Activated T-cell treated with anti-CD3 and anti-CD28 coated beads for 24 hours (primary cell): ENCODE measurements at regions not wholly inside any gene's neighbourhood (a gene's known extent, or its start where the extent isn't known, plus 50 kb on each side); places are given as distances from the start of the nearest gene placed in this dataset.
"Not testable (repeated sequence)": the region's sequence is repeated elsewhere in the genome, so short reads cannot be mapped to it uniquely, and the experiment has no call there.

Experiments used
- DNase-seq: peaks from one replicate; pipeline ENCODE4 v3.0.0-alpha.2; 2020; ENCODE audit warnings: low read depth

GRCh38 chr1:143839182-143839581 is 132.6 kb downstream of the FAM72C start:
- not testable (repeated sequence) for DNase-seq

GRCh38 chr1:143838598-143838929 is 133.2 kb downstream of the FAM72C start:
- DNase-seq: not testable (repeated sequence)

GRCh38 chr1:143837924-143838597 is 133.7 kb downstream of the FAM72C start:
- not testable (repeated sequence) for DNase-seq

- not testable (repeated sequence) for DNase-seq
These were observed 138.4 kb downstream of the FAM72C start for GRCh38 chr1:143833376-143833775.

GRCh38 chr1:143832379-143832716 is 139.4 kb downstream of the FAM72C start:
- not testable (repeated sequence) for DNase-seq

GRCh38 chr1:143831479-143832378 is 140.1 kb downstream of the FAM72C start:
- DNase-seq: not testable (repeated sequence)

- DNase-seq: not testable (repeated sequence)
These were observed 145.6 kb downstream of the FAM72C start for GRCh38 chr1:143826162-143826561.

- not testable (repeated sequence) for DNase-seq
These were observed 147.5 kb downstream of the FAM72C start for GRCh38 chr1:143824266-143824665.

GRCh38 chr1:143820058-143820457 is 151.7 kb downstream of the FAM72C start:
- DNase-seq: not testable (repeated sequence)

- not testable (repeated sequence) for DNase-seq
These were observed 155.4 kb downstream of the FAM72C start for GRCh38 chr1:143816369-143816768.

- not testable (repeated sequence) for DNase-seq
These were observed 166.4 kb downstream of the FAM72C start for GRCh38 chr1:143805374-143805773.

GRCh38 chr1:143804707-143805356 is 167.0 kb downstream of the FAM72C start:
- DNase-seq: not testable (repeated sequence)

GRCh38 chr1:143803927-143804411 is 167.8 kb downstream of the FAM72C start:
- DNase-seq: peak; percentile 10

- DNase-seq: not testable (repeated sequence)
These were observed 168.7 kb downstream of the FAM72C start for GRCh38 chr1:143803095-143803494.

GRCh38 chr1:143799568-143800187 is 172.1 kb downstream of the FAM72C start:
- DNase-seq: not testable (repeated sequence)

GRCh38 chr1:143796369-143796768 is 175.4 kb downstream of the FAM72C start:
- not testable (repeated sequence) for DNase-seq

- DNase-seq: not testable (repeated sequence)
These were observed 179.5 kb downstream of the FAM72C start for GRCh38 chr1:143792047-143792937.

- not testable (repeated sequence) for DNase-seq
These were observed 185.4 kb downstream of the FAM72C start for GRCh38 chr1:143786381-143786780.

GRCh38 chr1:143785883-143786282 is 185.9 kb downstream of the FAM72C start:
- not testable (repeated sequence) for DNase-seq

GRCh38 chr1:143784239-143784882 is 187.4 kb downstream of the FAM72C start:
- DNase-seq: not testable (repeated sequence)
